OCI-LY7 (cell line): ENCODE measurements at regions not wholly inside any gene's neighbourhood (a gene's known extent, or its start where the extent isn't known, plus 50 kb on each side); places are given as distances from the start of the nearest gene placed in this dataset.

Experiments
- CTCF ChIP-seq: fragments of 200-600 bp; sonication (generic); conservative IDR thresholded peaks from 2 replicates; pipeline ENCODE4 v1.5.1; 2014; ENCODE audit warnings: mild to moderate bottlenecking, antibody characterized with exemption, low read length, moderate library complexity, mixed read lengths
- EZH2phosphoT487 ChIP-seq: fragments of 200-600 bp; sonication (generic); IDR thresholded peaks from 2 replicates; pipeline ENCODE4 v1.6.1; 2018; ENCODE audit warnings: low read depth, borderline replicate concordance, mild to moderate bottlenecking, mixed run types, antibody characterized with exemption, low read length, moderate library complexity, mixed read lengths

- no peak for TF ChIP-seq CTCF
- no peak for TF ChIP-seq EZH2phosphoT487
Observed at GRCh38 chr13:33935969-33936368, 118.0 kb downstream of the RFC3 start.
